Natural killer cell (primary cell): ENCODE measurements at regions not wholly inside any gene's neighbourhood (a gene's known extent, or its start where the extent isn't known, plus 50 kb on each side); places are given as distances from the start of the nearest gene placed in this dataset.

Experiments
- ATAC-seq, 3 donors: fragments of 150-1000 bp in 2 of 3; fragments of 200-7000 bp in 1 of 3; cut with Tn5 transposase; 1 replicate in 1 of 3; 2 replicates in 2 of 3; pipeline ENCODE4 v1.10.0; 2021; ENCODE audit warnings: mild to moderate bottlenecking in 2 of 3, moderate library complexity in 2 of 3
- DNase-seq, 2 donors: peaks; one replicate each; pipeline versions ENCODE4 v3.0.0 to v3.0.0-alpha.2; 2013 to 2021; ENCODE audit warnings: mixed read lengths in 1 of 2
- H3K27ac ChIP-seq: one replicate; pipeline ENCODE4 v1.5.1; 2013; ENCODE audit warnings: mild to moderate bottlenecking, low read length
- H3K27me3 ChIP-seq: one replicate; pipeline ENCODE4 v1.6.1; 2013; ENCODE audit warnings: low read length; ENCODE audit not compliant: control insufficient read depth, insufficient read depth
- H3K36me3 ChIP-seq: one replicate; pipeline ENCODE4 v1.6.1; 2013; ENCODE audit warnings: low read length; ENCODE audit not compliant: control insufficient read depth, insufficient read depth
- H3K4me1 ChIP-seq: one replicate; pipeline ENCODE4 v1.6.1; 2013; ENCODE audit warnings: low read length; ENCODE audit not compliant: control insufficient read depth, insufficient read depth
- H3K4me3 ChIP-seq: one replicate; pipeline ENCODE4 v1.5.1; 2013; ENCODE audit warnings: low read length
- H3K9me3 ChIP-seq: one replicate; pipeline ENCODE4 v1.6.1; 2013; ENCODE audit warnings: low read length; ENCODE audit not compliant: control insufficient read depth, insufficient read depth
- H3K27ac Mint-ChIP-seq, 2 donors: one replicate each; pipeline ENCODE4 v1.8.0; 2022; ENCODE audit warnings: mild to moderate bottlenecking in 2 of 2, mixed read lengths in 2 of 2, moderate library complexity in 1 of 2
- H3K27me3 Mint-ChIP-seq, 2 donors: one replicate each; pipeline ENCODE4 v1.8.0; 2022; ENCODE audit warnings: low read depth in 2 of 2, mixed read lengths in 2 of 2
- H3K36me3 Mint-ChIP-seq: one replicate; pipeline ENCODE4 v1.8.0; 2022; ENCODE audit warnings: mixed read lengths
- H3K4me1 Mint-ChIP-seq, 2 donors: one replicate each; pipeline ENCODE4 v1.8.0; 2022; ENCODE audit warnings: mixed read lengths in 2 of 2
- H3K4me3 Mint-ChIP-seq: one replicate; pipeline ENCODE4 v1.8.0; 2022; ENCODE audit warnings: mild to moderate bottlenecking, moderate library complexity, mixed read lengths
- H3K9me3 Mint-ChIP-seq, 2 donors: one replicate each; pipeline ENCODE4 v1.8.0; 2022; ENCODE audit warnings: mixed read lengths in 2 of 2
- WGBS: methylation state at CpG from one replicate; pipeline ENCODE4 v1.1.7; 2013; ENCODE audit warnings: missing lambda C conversion rate; ENCODE audit not compliant: insufficient coverage; 5-methylcytosine and 5-hydroxymethylcytosine counted together
- intact Hi-C: fragments of 100-400 bp; cut with micrococcal nuclease; formaldehyde crosslinking; loops from one replicate; pipeline ENCODE4 v1.14.2; 2022
- TF ChIP-seq, protein P1 (sequence below): fragments of 200-600 bp; IDR thresholded peaks from one replicate; pipeline ENCODE4 v1.8.0; 2022; ENCODE audit warnings: antibody characterized with exemption

DNA sequence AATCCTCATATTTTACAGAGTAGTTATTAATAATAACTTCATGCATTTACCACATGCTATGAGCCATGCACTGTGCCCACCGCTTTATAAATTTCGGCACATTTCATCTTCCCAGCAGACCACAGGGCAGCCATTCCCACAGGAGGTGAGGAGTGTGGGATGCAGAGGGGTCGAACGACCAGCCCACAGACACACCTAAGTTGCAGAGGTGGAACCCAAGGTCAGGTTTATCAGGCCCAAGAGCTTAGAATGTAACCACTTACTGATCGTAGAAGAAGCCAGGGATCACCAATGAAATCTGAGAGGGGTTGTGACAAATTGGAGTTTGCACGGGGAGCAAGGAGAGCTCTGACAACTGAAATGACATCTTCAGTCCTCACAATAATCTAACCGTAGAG is 303.0 kb upstream of the MSX2 start:
- Histone ChIP-seq H3K4me3 (no peak overlapping the region), H3K27ac (no peak overlapping the region), H3K4me1 (peaks cover 16% of the 10 kb centered on the region), H3K36me3 (no peaks in the 10 kb centered on the region), H3K27me3 (no peaks in the 10 kb centered on the region), H3K9me3 (no peaks in the 10 kb centered on the region)
- TF ChIP-seq, protein P1, sequence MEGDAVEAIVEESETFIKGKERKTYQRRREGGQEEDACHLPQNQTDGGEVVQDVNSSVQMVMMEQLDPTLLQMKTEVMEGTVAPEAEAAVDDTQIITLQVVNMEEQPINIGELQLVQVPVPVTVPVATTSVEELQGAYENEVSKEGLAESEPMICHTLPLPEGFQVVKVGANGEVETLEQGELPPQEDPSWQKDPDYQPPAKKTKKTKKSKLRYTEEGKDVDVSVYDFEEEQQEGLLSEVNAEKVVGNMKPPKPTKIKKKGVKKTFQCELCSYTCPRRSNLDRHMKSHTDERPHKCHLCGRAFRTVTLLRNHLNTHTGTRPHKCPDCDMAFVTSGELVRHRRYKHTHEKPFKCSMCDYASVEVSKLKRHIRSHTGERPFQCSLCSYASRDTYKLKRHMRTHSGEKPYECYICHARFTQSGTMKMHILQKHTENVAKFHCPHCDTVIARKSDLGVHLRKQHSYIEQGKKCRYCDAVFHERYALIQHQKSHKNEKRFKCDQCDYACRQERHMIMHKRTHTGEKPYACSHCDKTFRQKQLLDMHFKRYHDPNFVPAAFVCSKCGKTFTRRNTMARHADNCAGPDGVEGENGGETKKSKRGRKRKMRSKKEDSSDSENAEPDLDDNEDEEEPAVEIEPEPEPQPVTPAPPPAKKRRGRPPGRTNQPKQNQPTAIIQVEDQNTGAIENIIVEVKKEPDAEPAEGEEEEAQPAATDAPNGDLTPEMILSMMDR = no peak
- Mint-ChIP-seq H3K4me3 (no peak overlapping the region), H3K27me3 (peaks cover 3 to 18% of the 10 kb centered on the region in 2 donors), H3K36me3 (no peaks in the 10 kb centered on the region), H3K4me1 (peaks cover 9 to 13% of the 10 kb centered on the region in 2 donors), H3K9me3 (no peaks in the 10 kb centered on the region), H3K27ac (no peak overlapping the region)
- ATAC-seq (no peak), DNase-seq (no peak)
- 69% methylated on average over 3 of the region's 7 CpGs for WGBS
- intact Hi-C loops = no loop called here

DNA sequence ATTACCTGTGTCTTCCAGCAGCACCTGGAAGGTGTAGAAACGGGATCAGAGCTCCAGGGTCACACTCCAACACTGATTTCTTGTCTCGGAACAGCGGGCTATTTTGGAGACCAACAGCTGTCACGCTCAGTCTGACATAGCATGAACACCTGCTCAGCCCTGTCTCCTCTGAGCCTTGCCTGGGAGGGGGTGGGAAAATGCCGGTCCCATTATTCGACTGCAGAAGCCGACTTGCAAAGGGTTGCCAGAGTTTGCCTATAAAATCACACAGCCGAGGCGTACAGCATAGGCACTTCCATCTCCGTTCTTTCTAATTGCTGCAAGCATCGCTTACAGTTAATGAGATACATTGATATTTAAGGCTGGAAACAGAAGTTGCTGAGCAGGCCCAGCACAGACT is 300.8 kb upstream of the MSX2 start:
- intact Hi-C loops = no loop called here
- no peaks in the 10 kb centered on the region for H3K27me3 ChIP-seq
- Mint-ChIP-seq H3K4me3 (no peak overlapping the region), H3K36me3 (no peaks in the 10 kb centered on the region), H3K27ac (no peak overlapping the region), H3K27me3 (peaks cover under 1 to 13% of the 10 kb centered on the region in 2 donors), H3K9me3 (no peaks in the 10 kb centered on the region), H3K4me1 (peaks cover 9 to 13% of the 10 kb centered on the region in 2 donors)
- 96% methylated on average over 11 of the region's 11 CpGs for WGBS
- no peak overlapping the region for H3K4me3 ChIP-seq
- DNase-seq (no peak), ATAC-seq (no peak)
- H3K27ac ChIP-seq = no peak overlapping the region
- peaks cover 16% of the 10 kb centered on the region for H3K4me1 ChIP-seq
- H3K36me3 ChIP-seq = no peaks in the 10 kb centered on the region
- no peaks in the 10 kb centered on the region for H3K9me3 ChIP-seq
- TF ChIP-seq, protein P1 = no peak

DNA sequence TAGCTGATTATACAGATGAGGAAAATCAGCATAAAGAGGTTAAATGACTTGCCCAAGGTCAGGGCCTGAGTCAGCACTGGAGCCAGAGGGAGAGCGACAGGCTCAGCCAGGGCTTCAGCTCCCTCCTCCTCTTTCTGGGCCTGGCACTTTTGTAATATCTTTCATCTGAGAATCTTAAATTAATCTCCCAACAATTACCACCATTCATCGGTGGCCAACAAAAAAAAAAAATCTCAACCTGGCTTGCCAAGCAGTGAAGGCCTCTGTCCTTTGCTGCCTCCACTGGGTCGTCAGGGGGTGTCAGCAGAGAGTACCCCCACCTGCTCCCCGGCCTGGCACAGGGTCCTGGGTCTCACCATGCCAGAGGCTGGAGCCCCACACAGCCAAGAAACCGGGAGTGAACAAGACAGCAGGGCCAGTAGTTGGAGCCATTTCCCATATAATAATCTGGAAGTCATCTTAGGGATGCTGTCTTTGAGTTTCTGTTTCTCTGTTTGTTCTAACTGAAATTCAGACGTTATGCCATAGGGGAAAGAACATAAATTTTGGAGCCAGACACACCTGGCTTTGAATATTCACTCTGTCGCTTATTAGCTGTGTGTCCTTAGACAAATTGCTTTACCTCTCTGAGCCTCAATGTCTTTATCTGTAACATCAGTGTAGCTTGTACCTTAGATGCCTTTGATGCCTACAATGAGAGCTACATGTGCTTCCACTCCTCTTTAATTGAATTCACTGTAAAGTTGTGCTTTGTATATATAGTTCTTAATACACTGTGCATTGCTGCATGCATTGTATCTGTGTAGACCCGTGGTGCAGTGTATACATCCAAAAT is 299.9 kb upstream of the MSX2 start:
- TF ChIP-seq, protein P1 = no peak
- no peaks in the 10 kb centered on the region for H3K9me3 Mint-ChIP-seq
- peaks cover 0 to 6% of the 10 kb centered on the region in 2 donors for H3K27me3 Mint-ChIP-seq
- ATAC-seq (no peak), DNase-seq (no peak)
- Histone ChIP-seq H3K27ac (no peak overlapping the region), H3K36me3 (no peaks in the 10 kb centered on the region), H3K4me3 (no peak overlapping the region), H3K9me3 (no peaks in the 10 kb centered on the region), H3K4me1 (peaks cover 10% of the 10 kb centered on the region), H3K27me3 (no peaks in the 10 kb centered on the region)
- no peak overlapping the region for H3K4me3 Mint-ChIP-seq
- no peaks in the 10 kb centered on the region for H3K36me3 Mint-ChIP-seq
- no peak overlapping the region for H3K27ac Mint-ChIP-seq
- H3K4me1 Mint-ChIP-seq = peaks cover 9 to 12% of the 10 kb centered on the region in 2 donors
- 78% methylated on average over 8 of the region's 8 CpGs for WGBS
- intact Hi-C loops = no loop called here
